Stimulated activated CD4-positive, alpha-beta T cell treated with anti-CD3 and anti-CD28 coated beads, Interleukin-1b, Interleukin-23, amount 100 ng/mL, for 48 hours (primary cell): ENCODE measurements at regions not wholly inside any gene's neighbourhood (a gene's known extent, or its start where the extent isn't known, plus 50 kb on each side); places are given as distances from the start of the nearest gene placed in this dataset.
"Not testable (repeated sequence)": the region's sequence is repeated elsewhere in the genome, so short reads cannot be mapped to it uniquely, and the experiment has no call there.

ENCODE experiments used
- DNase-seq: peaks from one replicate; pipeline ENCODE4 v3.0.0-alpha.2; 2020

- no peak for DNase-seq
Measured at GRCh38 chr2:48197618-48198017, 116.9 kb upstream of the FOXN2 start.

DNA sequence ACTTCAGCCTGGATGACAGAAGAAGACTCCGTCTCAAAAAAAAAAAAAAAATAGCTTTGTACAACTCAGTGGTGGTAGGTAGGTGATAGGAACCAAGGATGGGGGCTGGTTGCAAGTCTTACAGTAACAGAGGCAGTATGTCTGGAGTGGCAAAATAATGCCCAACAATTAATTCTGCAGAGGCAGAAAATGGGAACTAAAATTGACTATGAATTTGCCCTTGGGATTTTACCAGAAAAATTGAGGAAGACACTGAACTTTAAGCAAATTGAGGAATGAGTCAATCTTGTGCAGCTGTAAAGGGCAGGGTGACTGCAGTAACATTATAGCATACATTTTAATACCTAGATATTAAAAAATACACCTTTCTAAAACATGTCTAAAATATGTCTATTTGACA lies 116.1 kb upstream of the FOXN2 start:
- DNase-seq: no peak

- DNase-seq: no peak
Measured at GRCh38 chr2:48199070-48199469, 115.4 kb upstream of the FOXN2 start.

GRCh38 chr2:48200620-48201293 lies 113.7 kb upstream of the FOXN2 start:
- DNase-seq: no peak

GRCh38 chr2:48201435-48201834 lies 113.0 kb upstream of the FOXN2 start:
- DNase-seq: not testable (repeated sequence)

DNA sequence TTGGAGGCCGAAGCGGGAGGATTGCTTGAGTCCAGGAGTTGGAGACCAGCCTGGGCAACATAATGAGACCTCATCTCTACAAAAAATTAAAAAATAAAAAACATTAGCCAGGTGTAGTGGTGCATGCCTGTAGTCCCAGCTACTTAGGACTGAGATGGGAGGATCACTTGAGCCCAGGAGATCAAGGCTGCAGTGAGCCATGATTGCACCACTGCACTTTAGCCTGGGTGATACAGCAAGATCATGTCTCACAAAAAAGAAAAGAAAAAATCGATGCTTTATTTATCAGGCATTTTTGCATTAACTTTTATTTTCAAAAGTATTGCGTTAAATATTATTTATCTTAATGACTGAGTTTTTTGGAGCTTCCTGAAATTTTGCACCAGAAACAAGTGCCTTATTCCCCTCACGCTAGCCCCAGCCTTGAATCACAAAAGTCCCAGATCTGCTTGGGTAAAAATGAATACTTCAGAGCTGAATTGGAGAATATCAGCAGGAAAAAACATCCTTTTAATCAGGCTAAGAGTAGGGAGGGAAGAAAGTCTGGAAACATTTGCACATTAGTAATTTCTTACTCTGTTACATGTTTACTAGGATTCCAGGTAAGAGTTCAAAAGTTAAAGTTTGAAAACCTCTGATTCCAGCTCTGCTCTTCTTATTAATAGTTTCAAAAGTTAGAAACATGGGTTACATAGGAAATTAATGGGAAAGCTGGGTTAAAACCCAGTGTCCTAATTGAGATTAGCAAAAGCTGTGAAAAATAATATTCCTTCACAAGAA lies 111.4 kb upstream of the FOXN2 start:
- DNase-seq: no peak

GRCh38 chr2:48203668-48204067 lies 110.8 kb upstream of the FOXN2 start:
- no peak for DNase-seq

GRCh38 chr2:48204750-48205136 lies 109.7 kb upstream of the FOXN2 start:
- DNase-seq: no peak

- no peak for DNase-seq
Measured at GRCh38 chr2:48205137-48205798, 109.2 kb upstream of the FOXN2 start.

DNA sequence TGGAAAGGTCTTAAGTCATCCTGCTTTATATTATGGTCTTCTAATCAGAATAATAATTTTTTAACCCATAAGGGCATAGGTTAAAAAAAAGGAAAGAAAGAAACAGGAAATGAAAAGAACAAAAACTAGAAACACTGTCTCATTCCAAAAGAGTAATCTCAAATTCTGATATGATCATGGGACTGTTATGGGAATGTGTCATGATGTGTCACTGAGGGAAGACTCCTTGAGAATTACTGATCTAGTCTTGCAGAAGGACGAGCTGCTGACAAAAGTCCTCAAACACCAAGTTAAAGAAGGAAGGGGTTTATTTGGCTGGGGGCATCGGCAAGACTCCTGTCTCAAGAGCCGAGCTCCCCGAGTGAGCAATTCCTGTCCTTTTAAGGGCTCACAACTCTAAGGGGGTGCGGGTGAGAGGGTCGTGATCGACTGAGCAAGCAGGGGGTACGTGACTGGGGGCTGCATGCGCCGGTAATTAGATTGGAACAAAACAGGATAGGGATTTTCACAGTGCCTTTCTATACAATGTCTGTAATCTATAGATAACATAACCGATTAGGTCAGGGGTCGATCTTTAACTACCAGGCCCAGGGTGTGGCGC lies 108.3 kb upstream of the FOXN2 start:
- DNase-seq: not testable (repeated sequence)

GRCh38 chr2:48207201-48207641 lies 107.3 kb upstream of the FOXN2 start:
- DNase-seq: no peak

DNA sequence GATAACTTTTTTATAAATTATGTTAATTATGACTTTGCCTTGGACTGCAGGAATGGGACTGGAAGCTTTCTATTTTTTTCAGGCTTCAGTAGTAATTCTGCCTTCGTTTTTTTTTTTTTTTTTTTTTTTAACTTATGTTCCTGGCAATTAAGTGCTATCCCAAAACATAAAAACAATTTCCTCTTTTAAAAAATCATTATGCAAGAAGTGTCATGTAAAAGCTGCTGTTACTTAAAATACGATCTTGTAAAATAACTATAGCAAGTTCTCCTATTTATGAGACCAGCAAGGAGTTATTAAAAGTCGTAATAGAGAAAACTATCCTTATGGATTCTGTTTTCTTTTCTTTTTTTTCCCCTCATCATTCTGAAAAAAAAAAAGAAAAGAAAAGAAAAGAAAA lies 106.6 kb upstream of the FOXN2 start:
- no peak for DNase-seq

GRCh38 chr2:48209214-48209885 lies 105.1 kb upstream of the FOXN2 start:
- no peak for DNase-seq

DNA sequence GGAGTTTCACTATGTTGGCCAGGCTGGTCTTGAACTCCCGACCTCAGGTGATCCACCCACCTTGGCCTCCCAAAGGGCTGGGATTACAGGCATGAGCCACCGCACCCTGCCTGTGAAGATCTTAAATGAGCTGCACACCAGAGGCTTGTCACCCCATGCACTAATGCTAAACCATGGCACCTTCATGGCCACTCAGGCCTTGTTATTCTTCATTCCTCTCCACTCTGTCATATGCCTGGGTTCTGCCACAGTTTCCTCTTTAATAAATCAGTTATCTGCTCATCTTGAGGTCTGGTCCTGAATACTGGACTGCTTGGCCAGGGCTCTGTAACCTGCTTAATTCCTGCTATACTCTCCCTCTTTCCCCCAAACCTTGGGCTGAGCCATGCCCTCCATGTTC lies 104.3 kb upstream of the FOXN2 start:
- no peak for DNase-seq

GRCh38 chr2:48213646-48214045 lies 100.8 kb upstream of the FOXN2 start:
- no peak for DNase-seq

DNA sequence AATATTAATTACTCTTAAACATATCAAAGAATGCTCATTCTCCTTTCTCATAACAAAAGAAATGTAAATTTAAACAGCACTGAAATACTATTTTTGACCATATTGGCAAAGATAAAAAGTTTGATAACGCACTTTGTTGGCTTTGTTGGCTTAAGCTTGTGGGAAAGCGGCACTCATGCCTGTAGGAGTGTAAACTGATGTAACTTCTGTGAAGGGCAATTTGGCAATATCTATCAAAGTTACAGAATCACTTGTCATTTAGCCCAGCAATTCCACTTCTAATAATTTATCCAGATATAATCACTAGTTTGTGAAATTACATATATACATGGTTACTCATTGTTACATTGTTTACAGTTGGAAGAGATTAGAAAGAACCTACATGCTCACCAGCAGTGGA lies 96.3 kb upstream of the FOXN2 start:
- no peak for DNase-seq

GRCh38 chr2:48219234-48219554 lies 95.3 kb upstream of the FOXN2 start:
- no peak for DNase-seq

- no peak for DNase-seq
Measured at GRCh38 chr2:48219555-48220436, 94.7 kb upstream of the FOXN2 start.

DNA sequence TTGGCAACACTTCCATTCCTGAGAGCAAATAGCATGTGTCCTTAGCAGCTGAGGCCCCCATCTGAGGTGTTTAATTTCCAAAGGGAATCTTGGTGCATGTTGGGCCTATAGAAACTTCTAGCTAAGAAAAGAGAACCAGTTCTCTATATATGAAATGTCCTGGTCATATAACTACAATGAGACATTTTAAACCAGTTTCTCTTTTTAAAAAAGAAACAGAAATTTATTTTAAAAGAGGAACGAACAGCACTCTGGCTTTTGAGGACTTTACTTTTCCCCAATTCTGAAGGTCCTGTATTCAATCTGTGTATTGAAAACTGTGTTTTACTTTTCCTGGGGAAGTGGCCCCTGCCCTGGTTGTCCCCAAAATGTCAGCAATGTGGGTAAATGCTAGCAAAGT lies 94.0 kb upstream of the FOXN2 start:
- DNase-seq: no peak

- DNase-seq: no peak
Measured at GRCh38 chr2:48221846-48222516, 92.5 kb upstream of the FOXN2 start.

DNA sequence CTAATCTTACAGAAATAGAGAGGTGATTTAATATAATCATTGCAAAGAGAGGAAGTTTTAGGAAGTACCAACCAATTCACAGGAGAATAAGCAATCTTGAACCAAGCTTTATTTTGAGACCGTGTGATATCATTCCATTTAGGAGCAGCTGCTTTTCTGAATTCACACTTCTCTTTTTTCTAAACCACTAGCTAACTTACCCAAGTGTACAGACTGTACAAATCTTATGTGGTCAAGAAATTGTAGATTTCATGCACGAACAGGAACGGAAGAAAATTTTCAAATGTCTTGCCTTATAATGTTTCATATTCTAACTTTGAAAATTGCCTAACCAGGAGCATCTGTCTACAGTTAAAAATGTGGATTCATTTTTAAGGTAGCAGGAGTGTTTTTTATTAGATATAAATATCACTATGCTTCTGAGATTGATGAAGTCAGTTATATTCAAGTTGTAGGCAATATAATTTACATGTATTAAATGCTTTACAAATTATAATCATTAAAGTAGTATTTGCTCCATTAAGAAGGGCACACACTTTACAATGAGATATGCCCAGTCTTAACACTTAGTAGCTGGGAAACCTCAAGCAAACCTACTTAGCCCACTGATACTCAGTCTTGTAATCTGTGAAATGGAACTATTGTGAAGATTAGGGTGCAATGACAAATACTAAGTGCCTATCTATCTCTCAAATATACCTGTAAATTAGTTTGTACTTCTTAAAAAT lies 86.7 kb upstream of the FOXN2 start:
- DNase-seq: no peak
